Daoy (cell line): ENCODE measurements at regions not wholly inside any gene's neighbourhood (a gene's known extent, or its start where the extent isn't known, plus 50 kb on each side); places are given as distances from the start of the nearest gene placed in this dataset.
"Not testable (repeated sequence)": the region's sequence is repeated elsewhere in the genome, so short reads cannot be mapped to it uniquely, and the experiment has no call there.

Experiments used
- DNase-seq: peaks from one replicate; pipeline ENCODE4 v3.0.0-alpha.2; 2015; ENCODE audit warnings: low read depth

- not testable (repeated sequence) for DNase-seq
Measured at GRCh38 chr1:86633306-86633838, 71.0 kb upstream of the SH3GLB1 start.

- no peak for DNase-seq
Measured at GRCh38 chr1:86633921-86634320, 70.5 kb upstream of the SH3GLB1 start.

DNA sequence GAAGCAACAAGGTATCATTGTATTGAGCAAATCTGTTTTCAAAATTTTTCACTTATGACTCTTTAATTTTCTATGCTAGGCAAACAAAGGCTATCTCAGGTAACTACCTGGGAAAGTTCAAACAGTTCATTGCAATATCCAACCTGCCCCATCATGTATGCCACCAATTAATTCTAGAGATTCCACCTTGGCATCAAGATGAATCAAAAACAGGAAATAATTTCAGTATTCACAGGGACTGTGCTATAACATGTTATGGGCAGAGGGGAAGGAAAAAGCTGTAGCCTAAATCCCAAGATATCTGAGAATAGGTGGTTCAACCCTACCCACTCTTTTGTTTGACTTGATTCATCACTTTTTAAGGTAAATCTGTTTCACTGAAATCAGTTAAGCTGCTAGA, 67.5 kb upstream of the SH3GLB1 start:
- DNase-seq: no peak

DNA sequence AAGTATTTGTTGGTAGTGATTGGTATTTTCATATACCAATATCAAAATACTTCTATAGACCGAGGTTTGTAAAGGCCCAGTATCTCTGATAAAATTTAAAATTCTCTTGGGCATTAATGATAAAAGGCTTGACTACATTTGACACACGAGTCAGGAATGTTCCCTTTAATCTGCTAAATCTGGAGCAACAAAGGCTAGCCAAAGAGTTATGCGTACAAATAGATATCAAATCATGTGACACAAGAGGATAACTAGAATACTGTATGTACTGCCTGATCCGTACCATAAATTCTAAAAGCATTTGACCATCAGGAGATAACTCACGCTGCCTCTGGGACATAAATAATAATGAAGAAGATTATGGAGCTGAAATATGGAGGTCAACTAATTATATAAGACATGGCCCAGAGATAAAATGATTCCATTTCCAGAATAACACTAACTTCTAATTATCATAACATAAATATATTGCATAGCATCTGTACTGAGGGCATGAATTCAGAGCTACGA, 64.2 kb upstream of the SH3GLB1 start:
- DNase-seq: no peak

DNA sequence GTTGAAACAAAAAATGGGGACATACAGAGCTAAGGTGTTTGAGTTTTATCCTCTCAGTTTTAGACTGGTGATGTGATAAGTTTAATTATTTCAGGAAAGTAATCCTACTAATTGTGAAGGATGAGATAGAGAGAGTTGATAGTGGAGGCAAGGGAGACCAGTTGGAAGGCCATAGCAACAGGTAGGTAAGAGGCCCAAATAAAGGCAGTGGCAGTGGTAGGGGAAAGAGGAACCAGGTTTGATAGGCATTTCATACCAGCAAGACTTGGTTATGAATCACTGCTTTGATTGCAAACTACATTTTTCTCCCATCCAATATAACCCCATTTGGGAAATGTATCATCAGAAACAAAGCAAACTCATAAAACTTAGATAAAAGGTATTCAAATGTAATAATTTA, 63.1 kb upstream of the SH3GLB1 start:
- no peak for DNase-seq

- DNase-seq: not testable (repeated sequence)
Measured at GRCh38 chr1:86644655-86645054, 59.7 kb upstream of the SH3GLB1 start.

DNA sequence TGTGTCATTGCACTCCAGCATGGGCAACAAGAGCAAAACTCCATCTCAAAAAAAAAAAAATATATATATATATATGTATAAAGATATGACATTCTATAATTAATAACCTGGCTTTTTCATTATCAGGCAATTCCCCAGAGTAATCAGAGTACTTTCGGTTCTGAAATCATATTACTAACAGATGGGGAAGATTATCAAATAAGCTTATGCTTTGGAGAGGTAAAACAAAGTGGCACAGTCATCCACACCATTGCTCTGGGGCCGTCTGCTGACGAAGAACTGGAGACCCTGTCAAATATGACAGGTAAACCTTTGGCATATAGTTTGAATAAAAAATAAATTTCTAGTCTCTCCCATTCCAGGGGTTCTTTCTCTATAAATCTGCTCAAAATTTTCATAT, 58.5 kb upstream of the SH3GLB1 start:
- DNase-seq: no peak

GRCh38 chr1:86646256-86646655, 58.1 kb upstream of the SH3GLB1 start:
- no peak for DNase-seq

DNA sequence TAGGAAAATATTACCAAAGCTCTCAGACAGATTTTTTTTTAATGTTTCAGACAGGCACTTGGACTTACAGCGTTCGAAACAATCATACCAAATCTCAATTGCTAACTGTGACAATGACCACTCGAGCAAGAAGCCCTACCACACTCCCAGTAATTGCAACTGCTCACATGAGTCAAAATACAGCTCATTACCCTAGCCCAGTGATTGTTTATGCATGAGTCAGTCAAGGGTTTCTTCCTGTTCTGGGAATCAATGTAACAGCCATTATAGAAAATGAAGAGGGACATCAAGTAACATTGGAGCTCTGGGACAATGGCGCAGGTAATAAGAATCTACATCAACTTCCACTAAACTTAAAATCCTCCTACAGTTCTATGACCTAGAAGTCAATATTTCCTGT, 56.1 kb upstream of the SH3GLB1 start:
- DNase-seq: peak; percentile 86

- DNase-seq: no peak
Measured at GRCh38 chr1:86649618-86650017, 54.8 kb upstream of the SH3GLB1 start.

DNA sequence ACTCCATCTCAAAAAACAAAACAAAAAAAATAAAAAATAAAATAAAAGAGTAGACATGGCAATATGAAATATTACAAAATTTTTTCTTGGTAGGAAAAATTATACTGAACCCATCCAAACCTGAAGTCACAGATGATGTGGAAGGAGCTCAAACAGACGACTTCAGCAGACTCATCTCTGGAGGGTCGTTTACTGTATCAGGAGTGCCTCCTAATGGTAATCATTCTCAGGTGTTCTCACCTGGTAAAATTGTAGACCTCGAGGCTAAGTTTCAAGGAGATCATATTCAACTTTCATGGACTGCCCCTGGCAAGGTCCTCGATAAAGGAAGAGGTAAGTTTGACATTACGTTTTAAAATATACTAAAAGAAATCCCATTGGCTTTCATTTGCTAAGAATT, 54.3 kb upstream of the SH3GLB1 start:
- DNase-seq: no peak
